ENCODE measurements at regions not wholly inside any gene's neighbourhood (a gene's known extent, or its start where the extent isn't known, plus 50 kb on each side); places are given as distances from the start of the nearest gene placed in this dataset.

GRCh38 chr18:39491408-39491807 is 1925.8 kb upstream of the CELF4 start:
- TF ChIP-seq CTCF (IDR thresholded peaks at IDR 0.05) = no peak
- no peak for TF ChIP-seq POLR2A (IDR thresholded peaks at IDR 0.05)

Measured in testis (tissue), 2 donors.